HK-2 (cell line): ENCODE measurements at regions not wholly inside any gene's neighbourhood (a gene's known extent, or its start where the extent isn't known, plus 50 kb on each side); places are given as distances from the start of the nearest gene placed in this dataset.
"Not testable (repeated sequence)": the region's sequence is repeated elsewhere in the genome, so short reads cannot be mapped to it uniquely, and the experiment has no call there.

ENCODE experiments used
- DNase-seq: peaks from one replicate; pipeline ENCODE4 v3.0.0-alpha.2; 2018; ENCODE audit not compliant: unreplicated experiment

- no peak for DNase-seq
Measured at GRCh38 chr13:28573595-28574373, 78.9 kb upstream of the FLT1 start.

GRCh38 chr13:28572871-28573270 lies 77.9 kb upstream of the FLT1 start:
- no peak for DNase-seq

GRCh38 chr13:28570356-28570755 lies 75.4 kb upstream of the FLT1 start:
- not testable (repeated sequence) for DNase-seq

GRCh38 chr13:28569886-28570285 lies 75.0 kb upstream of the FLT1 start:
- no peak for DNase-seq

GRCh38 chr13:28568286-28568685 lies 73.4 kb upstream of the FLT1 start:
- no peak for DNase-seq

GRCh38 chr13:28566891-28567290 lies 72.0 kb upstream of the FLT1 start:
- no peak for DNase-seq

GRCh38 chr13:28566283-28566682 lies 71.4 kb upstream of the FLT1 start:
- no peak for DNase-seq

GRCh38 chr13:28564030-28564429 lies 69.1 kb upstream of the FLT1 start:
- no peak for DNase-seq

GRCh38 chr13:28563609-28564008 lies 68.7 kb upstream of the FLT1 start:
- no peak for DNase-seq

- DNase-seq, result no peak
Measured at GRCh38 chr13:28560612-28561011, 65.7 kb upstream of the FLT1 start.

- DNase-seq, result no peak
Measured at GRCh38 chr13:28559636-28560259, 64.8 kb upstream of the FLT1 start.

- DNase-seq, result no peak
Measured at GRCh38 chr13:28558567-28558966, 63.6 kb upstream of the FLT1 start.

- no peak for DNase-seq
Measured at GRCh38 chr13:28557725-28558520, 63.0 kb upstream of the FLT1 start.

- no peak for DNase-seq
Measured at GRCh38 chr13:28555096-28555495, 60.2 kb upstream of the FLT1 start.

GRCh38 chr13:28553971-28554370 lies 59.0 kb upstream of the FLT1 start:
- no peak for DNase-seq

- DNase-seq, result no peak
Measured at GRCh38 chr13:28552288-28552687, 57.4 kb upstream of the FLT1 start.

GRCh38 chr13:28551498-28551895 lies 56.6 kb upstream of the FLT1 start:
- DNase-seq, result no peak

- no peak for DNase-seq
Measured at GRCh38 chr13:28550721-28551497, 56.0 kb upstream of the FLT1 start.

GRCh38 chr13:28550091-28550490 lies 55.2 kb upstream of the FLT1 start:
- no peak for DNase-seq

- DNase-seq, result no peak
Measured at GRCh38 chr13:28548872-28549271, 53.9 kb upstream of the FLT1 start.

- no peak for DNase-seq
Measured at GRCh38 chr13:28548468-28548867, 53.5 kb upstream of the FLT1 start.
